ENCODE measurements at regions not wholly inside any gene's neighbourhood (a gene's known extent, or its start where the extent isn't known, plus 50 kb on each side); places are given as distances from the start of the nearest gene placed in this dataset.
A peak's percentile ranks its signal among the peaks of the same experiment; 100 is the strongest.

DNA sequence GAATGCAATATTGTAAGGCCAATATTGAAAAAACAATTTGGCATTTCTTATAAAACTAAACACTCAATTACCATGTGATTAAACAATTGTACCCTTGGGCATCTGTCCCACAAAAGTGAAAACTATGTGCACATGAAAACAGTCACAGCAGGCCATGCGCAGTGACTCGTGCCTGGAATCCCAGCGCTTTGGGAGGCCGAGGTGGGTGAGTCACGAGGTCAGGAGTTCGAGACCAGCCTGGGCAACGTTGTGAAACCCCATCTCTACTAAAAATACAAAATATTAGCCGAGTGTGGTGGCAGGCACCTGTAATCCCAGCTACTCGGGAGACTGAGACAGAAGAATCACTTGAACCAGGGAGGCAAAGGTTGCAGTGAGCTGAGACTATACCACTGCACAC, 343.7 kb downstream of the DMRTA1 start:
- no peak overlapping the region for H3K27ac ChIP-seq
- WGBS, 2 donors, result 74 to 76% methylated on average over 9 of the region's 9 CpGs
- no peak overlapping the region for H3K4me3 ChIP-seq
- DNase-seq (no peak), ATAC-seq (no peak)
- H3K27me3 ChIP-seq, result no peaks in the 10 kb centered on the region
- TF ChIP-seq, protein P1, sequence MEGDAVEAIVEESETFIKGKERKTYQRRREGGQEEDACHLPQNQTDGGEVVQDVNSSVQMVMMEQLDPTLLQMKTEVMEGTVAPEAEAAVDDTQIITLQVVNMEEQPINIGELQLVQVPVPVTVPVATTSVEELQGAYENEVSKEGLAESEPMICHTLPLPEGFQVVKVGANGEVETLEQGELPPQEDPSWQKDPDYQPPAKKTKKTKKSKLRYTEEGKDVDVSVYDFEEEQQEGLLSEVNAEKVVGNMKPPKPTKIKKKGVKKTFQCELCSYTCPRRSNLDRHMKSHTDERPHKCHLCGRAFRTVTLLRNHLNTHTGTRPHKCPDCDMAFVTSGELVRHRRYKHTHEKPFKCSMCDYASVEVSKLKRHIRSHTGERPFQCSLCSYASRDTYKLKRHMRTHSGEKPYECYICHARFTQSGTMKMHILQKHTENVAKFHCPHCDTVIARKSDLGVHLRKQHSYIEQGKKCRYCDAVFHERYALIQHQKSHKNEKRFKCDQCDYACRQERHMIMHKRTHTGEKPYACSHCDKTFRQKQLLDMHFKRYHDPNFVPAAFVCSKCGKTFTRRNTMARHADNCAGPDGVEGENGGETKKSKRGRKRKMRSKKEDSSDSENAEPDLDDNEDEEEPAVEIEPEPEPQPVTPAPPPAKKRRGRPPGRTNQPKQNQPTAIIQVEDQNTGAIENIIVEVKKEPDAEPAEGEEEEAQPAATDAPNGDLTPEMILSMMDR (IDR thresholded peaks at IDR 0.05), result no peak
- no peaks in the 10 kb centered on the region for H3K36me3 ChIP-seq
- no peaks in the 10 kb centered on the region for H3K4me1 ChIP-seq
- H3K9me3 ChIP-seq, result peaks cover 0 to 18% (median 5%) of the 10 kb centered on the region in 11 donors
- intact Hi-C loops (cut with DNase I), result no loop called here

- no peak overlapping the region for H3K4me3 ChIP-seq
- no peaks in the 10 kb centered on the region for H3K27me3 ChIP-seq
- intact Hi-C loops (cut with DNase I), result no loop called here
- no peaks in the 10 kb centered on the region for H3K4me1 ChIP-seq
- ATAC-seq (no peak), DNase-seq (no peak)
- H3K27ac ChIP-seq, result no peak overlapping the region
- peaks cover 0 to 9% (median 0%) of the 10 kb centered on the region in 11 donors for H3K9me3 ChIP-seq
- no peaks in the 10 kb centered on the region for H3K36me3 ChIP-seq
- TF ChIP-seq, protein P1 (IDR thresholded peaks at IDR 0.05), result no peak
- 45 to 65% methylated on average over 1 of the region's 1 CpG for WGBS, 2 donors
These were observed 362.3 kb downstream of the DMRTA1 start for GRCh38 chr9:22808876-22809275.

- Histone ChIP-seq H3K27me3 (no peaks in the 10 kb centered on the region), H3K4me1 (no peaks in the 10 kb centered on the region), H3K9me3 (peaks cover 0 to 5% (median 0%) of the 10 kb centered on the region in 11 donors), H3K27ac (no peak overlapping the region), H3K36me3 (no peaks in the 10 kb centered on the region), H3K4me3 (no peak overlapping the region)
- DNase-seq, result no peak
- no peak for ATAC-seq
- 51 to 74% methylated on average over 2 of the region's 2 CpGs for WGBS, 2 donors
- TF ChIP-seq, protein P1 (IDR thresholded peaks at IDR 0.05), result no peak
- intact Hi-C loops (cut with DNase I), result no loop called here
These were observed 362.7 kb downstream of the DMRTA1 start for GRCh38 chr9:22809371-22809770.

DNA sequence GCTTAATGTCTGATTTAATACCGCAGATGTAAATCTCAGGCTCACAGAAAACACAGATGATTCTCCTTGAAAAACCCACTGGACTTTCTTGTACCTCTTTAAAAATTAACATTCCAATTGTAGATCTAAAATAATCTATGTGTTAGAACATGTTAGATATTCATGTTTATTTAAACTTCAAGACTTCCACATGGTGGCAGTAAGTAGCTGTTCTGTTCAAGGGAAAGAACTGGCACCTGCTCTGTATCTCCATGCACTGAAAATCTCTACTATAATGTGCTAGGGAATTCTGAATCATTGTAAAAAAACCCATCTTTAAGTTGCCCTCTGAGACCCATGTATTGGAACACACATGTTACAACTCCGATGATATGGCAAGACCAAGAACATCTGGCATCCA, 366.9 kb downstream of the DMRTA1 start:
- TF ChIP-seq, protein P1 (IDR thresholded peaks at IDR 0.05), result peak in 1 of 9 donors; percentile 5
- WGBS, 2 donors, result 83 to 89% methylated on average over 2 of the region's 2 CpGs
- ATAC-seq, result no peak

More for the DNA sequence above, 366.9 kb downstream of the DMRTA1 start:
- no peak for DNase-seq
- no peaks in the 10 kb centered on the region for H3K36me3 ChIP-seq
- no peaks in the 10 kb centered on the region for H3K4me1 ChIP-seq
- no peaks in the 10 kb centered on the region for H3K9me3 ChIP-seq
- H3K27me3 ChIP-seq, result no peaks in the 10 kb centered on the region
- no peak overlapping the region for H3K27ac ChIP-seq
- intact Hi-C loops (cut with DNase I), result no loop called here
- H3K4me3 ChIP-seq, result no peak overlapping the region

Measured in heart right ventricle (tissue), 16 donors.